GM23338 (cell line): ENCODE measurements at regions not wholly inside any gene's neighbourhood (a gene's known extent, or its start where the extent isn't known, plus 50 kb on each side); places are given as distances from the start of the nearest gene placed in this dataset.

Experiments used
- ATAC-seq: fragments of 200-7000 bp; cut with Tn5 transposase; 3 replicates; pipeline ENCODE4 v1.9.1; 2020
- DNase-seq: peaks from one replicate; pipeline ENCODE4 v3.0.0-alpha.2; 2015; ENCODE audit warnings: low spot score
- H2AFZ ChIP-seq: fragments of 200-600 bp; sonication (generic); 2 replicates; pipeline ENCODE4 v1.8.0; 2016; ENCODE audit warnings: antibody characterized with exemption, mild to moderate bottlenecking, moderate library complexity
- H3F3A ChIP-seq: fragments of 200-600 bp; sonication (generic); replicated peaks from 2 replicates; pipeline ENCODE4 v1.8.0; 2017; ENCODE audit warnings: antibody characterized with exemption, mixed run types, low read depth
- H3K27ac ChIP-seq: fragments of 200-600 bp; sonication (generic); 2 replicates; pipeline ENCODE4 v1.6.1; 2016; ENCODE audit warnings: low read depth
- H3K27me3 ChIP-seq: fragments of 200-600 bp; sonication (generic); 2 replicates; pipeline ENCODE4 v1.8.0; 2016; ENCODE audit warnings: mild to moderate bottlenecking, mixed run types, moderate library complexity; ENCODE audit not compliant: insufficient read depth
- H3K36me3 ChIP-seq: fragments of 200-600 bp; sonication (generic); 2 replicates; pipeline ENCODE4 v1.8.0; 2016; ENCODE audit warnings: mild to moderate bottlenecking; ENCODE audit not compliant: insufficient read depth
- H3K4me1 ChIP-seq: fragments of 200-600 bp; sonication (generic); 2 replicates; pipeline ENCODE4 v1.8.0; 2016; ENCODE audit warnings: mild to moderate bottlenecking, moderate library complexity; ENCODE audit not compliant: insufficient read depth
- H3K4me2 ChIP-seq: fragments of 200-600 bp; sonication (generic); 2 replicates; pipeline ENCODE4 v1.7.1; 2017; ENCODE audit warnings: mixed run types
- H3K4me3 ChIP-seq: fragments of 200-600 bp; sonication (generic); 2 replicates; pipeline ENCODE4 v1.6.1; 2016; ENCODE audit warnings: mixed run types
- H3K79me2 ChIP-seq: fragments of 200-600 bp; sonication (generic); replicated peaks from 2 replicates; pipeline ENCODE4 v1.8.0; 2017; ENCODE audit warnings: mild to moderate bottlenecking; ENCODE audit not compliant: insufficient read depth
- H3K9me2 ChIP-seq: fragments of 200-600 bp; sonication (generic); 2 replicates; pipeline ENCODE4 v1.8.0; 2017; ENCODE audit not compliant: insufficient read depth
- H4K20me1 ChIP-seq: fragments of 200-600 bp; sonication (generic); replicated peaks from 2 replicates; pipeline ENCODE4 v1.8.0; 2017; ENCODE audit warnings: mild to moderate bottlenecking; ENCODE audit not compliant: insufficient read depth
- H3K27ac Mint-ChIP-seq: 2 replicates; pipeline ENCODE4 v1.8.0; 2020; ENCODE audit warnings: inconsistent platforms, mild to moderate bottlenecking, moderate library complexity, mixed read lengths
- H3K27me3 Mint-ChIP-seq: 3 replicates; pipeline ENCODE4 v1.8.0; 2022; ENCODE audit warnings: low read depth, mild to moderate bottlenecking, moderate library complexity, mixed read lengths, inconsistent platforms; ENCODE audit not compliant: insufficient read depth, poor library complexity
- H3K36me3 Mint-ChIP-seq: 3 replicates; pipeline ENCODE4 v1.8.0; 2021; ENCODE audit warnings: low read depth, mild to moderate bottlenecking, inconsistent platforms, moderate library complexity, mixed read lengths
- H3K4me1 Mint-ChIP-seq: 3 replicates; pipeline ENCODE4 v1.8.0; 2020; ENCODE audit warnings: mild to moderate bottlenecking, inconsistent platforms, mixed read lengths
- H3K4me3 Mint-ChIP-seq: 3 replicates; pipeline ENCODE4 v1.8.0; 2021; ENCODE audit warnings: moderate library complexity, mild to moderate bottlenecking, inconsistent platforms, mixed read lengths
- H3K9me3 Mint-ChIP-seq: 3 replicates; pipeline ENCODE4 v1.8.0; 2020; ENCODE audit warnings: moderate library complexity, mild to moderate bottlenecking, inconsistent platforms, mixed read lengths
- CREB1 ChIP-seq: fragments of 250-450 bp; sonication (Bioruptor Pico); IDR thresholded peaks from 2 replicates; pipeline ENCODE4 v1.5.0; 2020; ENCODE audit warnings: low read depth, mild to moderate bottlenecking, moderate library complexity
- EZH2 ChIP-seq: fragments of 200-600 bp; sonication (generic); IDR thresholded peaks from one replicate; pipeline ENCODE4 v1.8.0; 2017; ENCODE audit warnings: antibody characterized with exemption, mild to moderate bottlenecking, low read depth; ENCODE audit not compliant: unreplicated experiment
- EZH2phosphoT487 ChIP-seq: fragments of 200-600 bp; sonication (generic); IDR thresholded peaks from one replicate; pipeline ENCODE4 v1.8.1; 2018; ENCODE audit warnings: antibody characterized with exemption; ENCODE audit not compliant: unreplicated experiment
- JUNB ChIP-seq: IDR thresholded peaks from one replicate; pipeline ENCODE4 v1.6.1; 2016; ENCODE audit warnings: antibody characterized with exemption; ENCODE audit not compliant: unreplicated experiment
- NANOG ChIP-seq: IDR thresholded peaks from 2 replicates; pipeline ENCODE4 v1.6.1; 2016; ENCODE audit warnings: antibody characterized with exemption, borderline replicate concordance
- POLR2AphosphoS5 ChIP-seq: IDR thresholded peaks from 2 replicates; pipeline ENCODE4 v1.6.1; 2016; ENCODE audit warnings: antibody characterized with exemption, low read depth
- STAT1 ChIP-seq: IDR thresholded peaks from one replicate; pipeline ENCODE4 v1.6.1; 2016; ENCODE audit warnings: antibody characterized with exemption; ENCODE audit not compliant: unreplicated experiment
- ZNF114 ChIP-seq: fragments of 250-450 bp; sonication (Bioruptor Pico); IDR thresholded peaks from 2 replicates; pipeline ENCODE4 v1.5.0; 2020; ENCODE audit warnings: mild to moderate bottlenecking, moderate library complexity
- TF ChIP-seq, protein P1 (sequence below): IDR thresholded peaks from 2 replicates; pipeline ENCODE4 v1.6.1; 2016; ENCODE audit warnings: antibody characterized with exemption
- TF ChIP-seq, protein P2 (sequence below), 2 experiments: fragments of 200-600 bp in 1 of 2; sonication (generic) in 1 of 2; conservative IDR thresholded peaks; 2 replicates each; pipeline versions ENCODE4 v1.5.1 to v1.6.1; 2016 to 2017; ENCODE audit warnings: antibody characterized with exemption in 2 of 2, low read depth in 2 of 2, mild to moderate bottlenecking in 2 of 2, moderate library complexity in 1 of 2
- TF ChIP-seq, protein P3 (sequence below): IDR thresholded peaks from one replicate; pipeline ENCODE4 v1.6.1; 2018; ENCODE audit warnings: antibody characterized with exemption; ENCODE audit not compliant: unreplicated experiment
- TF ChIP-seq, protein P4 (sequence below): fragments of 250-450 bp; sonication (Bioruptor Pico); IDR thresholded peaks from 2 replicates; pipeline ENCODE4 v1.5.0; 2020; ENCODE audit warnings: mild to moderate bottlenecking, moderate library complexity

DNA sequence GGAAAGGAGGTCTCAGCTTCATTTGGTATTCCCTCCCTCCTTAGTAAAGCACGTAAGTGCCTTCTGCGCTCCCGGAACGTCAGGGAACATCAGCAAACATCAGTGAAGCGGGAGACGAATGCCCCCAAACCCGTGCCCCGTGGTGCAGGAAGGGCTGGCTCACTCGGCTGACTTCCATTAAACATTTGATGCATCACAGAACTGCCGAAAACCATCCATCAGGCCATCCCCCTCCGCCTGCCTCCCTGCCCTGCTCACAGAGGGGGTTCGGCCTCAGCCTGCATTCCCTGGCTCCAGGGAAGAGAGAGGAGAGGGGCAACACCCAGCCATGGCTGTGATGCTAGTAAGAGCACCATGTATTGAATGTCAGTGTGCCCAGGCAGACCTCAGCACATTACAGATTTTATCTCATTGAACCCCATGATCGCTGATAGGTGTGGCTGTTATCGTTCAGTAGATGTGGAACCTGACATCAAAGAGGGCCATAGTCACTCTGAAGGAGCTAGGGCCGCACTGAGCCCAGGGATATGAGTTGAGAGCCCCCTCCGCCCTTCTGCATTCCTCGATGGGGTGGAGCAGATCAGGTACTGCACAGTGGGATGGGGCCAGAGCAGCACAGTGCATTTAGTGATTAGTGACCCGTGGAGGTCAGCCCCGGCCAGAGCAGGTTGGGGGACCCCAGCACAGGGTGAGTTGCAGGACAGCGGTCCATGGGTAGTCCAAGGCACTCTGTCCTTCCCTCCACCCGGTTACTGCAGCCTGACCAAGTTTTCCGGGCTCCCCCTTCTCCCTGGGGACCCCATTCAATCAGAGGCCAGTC is 146.4 kb downstream of the RPS24 start:
- H3K79me2 ChIP-seq: no peaks in the 10 kb centered on the region
- H3K9me2 ChIP-seq: no peaks in the 10 kb centered on the region
- Mint-ChIP-seq H3K4me3 (no peak overlapping the region), H3K36me3 (no peaks in the 10 kb centered on the region), H3K27me3 (peaks cover 7% of the 10 kb centered on the region), H3K4me1 (peaks cover 28% of the 10 kb centered on the region), H3K27ac (no peak overlapping the region), H3K9me3 (no peaks in the 10 kb centered on the region)
- H3K4me1 ChIP-seq: peaks cover 11% of the 10 kb centered on the region; the same call in 1 of the 2 replicates
- TF ChIP-seq, protein P1, sequence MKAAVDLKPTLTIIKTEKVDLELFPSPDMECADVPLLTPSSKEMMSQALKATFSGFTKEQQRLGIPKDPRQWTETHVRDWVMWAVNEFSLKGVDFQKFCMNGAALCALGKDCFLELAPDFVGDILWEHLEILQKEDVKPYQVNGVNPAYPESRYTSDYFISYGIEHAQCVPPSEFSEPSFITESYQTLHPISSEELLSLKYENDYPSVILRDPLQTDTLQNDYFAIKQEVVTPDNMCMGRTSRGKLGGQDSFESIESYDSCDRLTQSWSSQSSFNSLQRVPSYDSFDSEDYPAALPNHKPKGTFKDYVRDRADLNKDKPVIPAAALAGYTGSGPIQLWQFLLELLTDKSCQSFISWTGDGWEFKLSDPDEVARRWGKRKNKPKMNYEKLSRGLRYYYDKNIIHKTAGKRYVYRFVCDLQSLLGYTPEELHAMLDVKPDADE: no peak
- no peak for TF ChIP-seq POLR2AphosphoS5
- no peak for TF ChIP-seq EZH2
- TF ChIP-seq, protein P2, sequence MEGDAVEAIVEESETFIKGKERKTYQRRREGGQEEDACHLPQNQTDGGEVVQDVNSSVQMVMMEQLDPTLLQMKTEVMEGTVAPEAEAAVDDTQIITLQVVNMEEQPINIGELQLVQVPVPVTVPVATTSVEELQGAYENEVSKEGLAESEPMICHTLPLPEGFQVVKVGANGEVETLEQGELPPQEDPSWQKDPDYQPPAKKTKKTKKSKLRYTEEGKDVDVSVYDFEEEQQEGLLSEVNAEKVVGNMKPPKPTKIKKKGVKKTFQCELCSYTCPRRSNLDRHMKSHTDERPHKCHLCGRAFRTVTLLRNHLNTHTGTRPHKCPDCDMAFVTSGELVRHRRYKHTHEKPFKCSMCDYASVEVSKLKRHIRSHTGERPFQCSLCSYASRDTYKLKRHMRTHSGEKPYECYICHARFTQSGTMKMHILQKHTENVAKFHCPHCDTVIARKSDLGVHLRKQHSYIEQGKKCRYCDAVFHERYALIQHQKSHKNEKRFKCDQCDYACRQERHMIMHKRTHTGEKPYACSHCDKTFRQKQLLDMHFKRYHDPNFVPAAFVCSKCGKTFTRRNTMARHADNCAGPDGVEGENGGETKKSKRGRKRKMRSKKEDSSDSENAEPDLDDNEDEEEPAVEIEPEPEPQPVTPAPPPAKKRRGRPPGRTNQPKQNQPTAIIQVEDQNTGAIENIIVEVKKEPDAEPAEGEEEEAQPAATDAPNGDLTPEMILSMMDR (conservative IDR thresholded peaks at IDR 0.05; ENCODE audit: low read depth in 2 of 2): no peak
- TF ChIP-seq, protein P3, sequence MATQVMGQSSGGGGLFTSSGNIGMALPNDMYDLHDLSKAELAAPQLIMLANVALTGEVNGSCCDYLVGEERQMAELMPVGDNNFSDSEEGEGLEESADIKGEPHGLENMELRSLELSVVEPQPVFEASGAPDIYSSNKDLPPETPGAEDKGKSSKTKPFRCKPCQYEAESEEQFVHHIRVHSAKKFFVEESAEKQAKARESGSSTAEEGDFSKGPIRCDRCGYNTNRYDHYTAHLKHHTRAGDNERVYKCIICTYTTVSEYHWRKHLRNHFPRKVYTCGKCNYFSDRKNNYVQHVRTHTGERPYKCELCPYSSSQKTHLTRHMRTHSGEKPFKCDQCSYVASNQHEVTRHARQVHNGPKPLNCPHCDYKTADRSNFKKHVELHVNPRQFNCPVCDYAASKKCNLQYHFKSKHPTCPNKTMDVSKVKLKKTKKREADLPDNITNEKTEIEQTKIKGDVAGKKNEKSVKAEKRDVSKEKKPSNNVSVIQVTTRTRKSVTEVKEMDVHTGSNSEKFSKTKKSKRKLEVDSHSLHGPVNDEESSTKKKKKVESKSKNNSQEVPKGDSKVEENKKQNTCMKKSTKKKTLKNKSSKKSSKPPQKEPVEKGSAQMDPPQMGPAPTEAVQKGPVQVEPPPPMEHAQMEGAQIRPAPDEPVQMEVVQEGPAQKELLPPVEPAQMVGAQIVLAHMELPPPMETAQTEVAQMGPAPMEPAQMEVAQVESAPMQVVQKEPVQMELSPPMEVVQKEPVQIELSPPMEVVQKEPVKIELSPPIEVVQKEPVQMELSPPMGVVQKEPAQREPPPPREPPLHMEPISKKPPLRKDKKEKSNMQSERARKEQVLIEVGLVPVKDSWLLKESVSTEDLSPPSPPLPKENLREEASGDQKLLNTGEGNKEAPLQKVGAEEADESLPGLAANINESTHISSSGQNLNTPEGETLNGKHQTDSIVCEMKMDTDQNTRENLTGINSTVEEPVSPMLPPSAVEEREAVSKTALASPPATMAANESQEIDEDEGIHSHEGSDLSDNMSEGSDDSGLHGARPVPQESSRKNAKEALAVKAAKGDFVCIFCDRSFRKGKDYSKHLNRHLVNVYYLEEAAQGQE: no peak
- TF ChIP-seq STAT1: no peak
- TF ChIP-seq EZH2phosphoT487: no peak
- TF ChIP-seq ZNF114 (CRISPR knock-in tag): no peak
- TF ChIP-seq, protein P4, sequence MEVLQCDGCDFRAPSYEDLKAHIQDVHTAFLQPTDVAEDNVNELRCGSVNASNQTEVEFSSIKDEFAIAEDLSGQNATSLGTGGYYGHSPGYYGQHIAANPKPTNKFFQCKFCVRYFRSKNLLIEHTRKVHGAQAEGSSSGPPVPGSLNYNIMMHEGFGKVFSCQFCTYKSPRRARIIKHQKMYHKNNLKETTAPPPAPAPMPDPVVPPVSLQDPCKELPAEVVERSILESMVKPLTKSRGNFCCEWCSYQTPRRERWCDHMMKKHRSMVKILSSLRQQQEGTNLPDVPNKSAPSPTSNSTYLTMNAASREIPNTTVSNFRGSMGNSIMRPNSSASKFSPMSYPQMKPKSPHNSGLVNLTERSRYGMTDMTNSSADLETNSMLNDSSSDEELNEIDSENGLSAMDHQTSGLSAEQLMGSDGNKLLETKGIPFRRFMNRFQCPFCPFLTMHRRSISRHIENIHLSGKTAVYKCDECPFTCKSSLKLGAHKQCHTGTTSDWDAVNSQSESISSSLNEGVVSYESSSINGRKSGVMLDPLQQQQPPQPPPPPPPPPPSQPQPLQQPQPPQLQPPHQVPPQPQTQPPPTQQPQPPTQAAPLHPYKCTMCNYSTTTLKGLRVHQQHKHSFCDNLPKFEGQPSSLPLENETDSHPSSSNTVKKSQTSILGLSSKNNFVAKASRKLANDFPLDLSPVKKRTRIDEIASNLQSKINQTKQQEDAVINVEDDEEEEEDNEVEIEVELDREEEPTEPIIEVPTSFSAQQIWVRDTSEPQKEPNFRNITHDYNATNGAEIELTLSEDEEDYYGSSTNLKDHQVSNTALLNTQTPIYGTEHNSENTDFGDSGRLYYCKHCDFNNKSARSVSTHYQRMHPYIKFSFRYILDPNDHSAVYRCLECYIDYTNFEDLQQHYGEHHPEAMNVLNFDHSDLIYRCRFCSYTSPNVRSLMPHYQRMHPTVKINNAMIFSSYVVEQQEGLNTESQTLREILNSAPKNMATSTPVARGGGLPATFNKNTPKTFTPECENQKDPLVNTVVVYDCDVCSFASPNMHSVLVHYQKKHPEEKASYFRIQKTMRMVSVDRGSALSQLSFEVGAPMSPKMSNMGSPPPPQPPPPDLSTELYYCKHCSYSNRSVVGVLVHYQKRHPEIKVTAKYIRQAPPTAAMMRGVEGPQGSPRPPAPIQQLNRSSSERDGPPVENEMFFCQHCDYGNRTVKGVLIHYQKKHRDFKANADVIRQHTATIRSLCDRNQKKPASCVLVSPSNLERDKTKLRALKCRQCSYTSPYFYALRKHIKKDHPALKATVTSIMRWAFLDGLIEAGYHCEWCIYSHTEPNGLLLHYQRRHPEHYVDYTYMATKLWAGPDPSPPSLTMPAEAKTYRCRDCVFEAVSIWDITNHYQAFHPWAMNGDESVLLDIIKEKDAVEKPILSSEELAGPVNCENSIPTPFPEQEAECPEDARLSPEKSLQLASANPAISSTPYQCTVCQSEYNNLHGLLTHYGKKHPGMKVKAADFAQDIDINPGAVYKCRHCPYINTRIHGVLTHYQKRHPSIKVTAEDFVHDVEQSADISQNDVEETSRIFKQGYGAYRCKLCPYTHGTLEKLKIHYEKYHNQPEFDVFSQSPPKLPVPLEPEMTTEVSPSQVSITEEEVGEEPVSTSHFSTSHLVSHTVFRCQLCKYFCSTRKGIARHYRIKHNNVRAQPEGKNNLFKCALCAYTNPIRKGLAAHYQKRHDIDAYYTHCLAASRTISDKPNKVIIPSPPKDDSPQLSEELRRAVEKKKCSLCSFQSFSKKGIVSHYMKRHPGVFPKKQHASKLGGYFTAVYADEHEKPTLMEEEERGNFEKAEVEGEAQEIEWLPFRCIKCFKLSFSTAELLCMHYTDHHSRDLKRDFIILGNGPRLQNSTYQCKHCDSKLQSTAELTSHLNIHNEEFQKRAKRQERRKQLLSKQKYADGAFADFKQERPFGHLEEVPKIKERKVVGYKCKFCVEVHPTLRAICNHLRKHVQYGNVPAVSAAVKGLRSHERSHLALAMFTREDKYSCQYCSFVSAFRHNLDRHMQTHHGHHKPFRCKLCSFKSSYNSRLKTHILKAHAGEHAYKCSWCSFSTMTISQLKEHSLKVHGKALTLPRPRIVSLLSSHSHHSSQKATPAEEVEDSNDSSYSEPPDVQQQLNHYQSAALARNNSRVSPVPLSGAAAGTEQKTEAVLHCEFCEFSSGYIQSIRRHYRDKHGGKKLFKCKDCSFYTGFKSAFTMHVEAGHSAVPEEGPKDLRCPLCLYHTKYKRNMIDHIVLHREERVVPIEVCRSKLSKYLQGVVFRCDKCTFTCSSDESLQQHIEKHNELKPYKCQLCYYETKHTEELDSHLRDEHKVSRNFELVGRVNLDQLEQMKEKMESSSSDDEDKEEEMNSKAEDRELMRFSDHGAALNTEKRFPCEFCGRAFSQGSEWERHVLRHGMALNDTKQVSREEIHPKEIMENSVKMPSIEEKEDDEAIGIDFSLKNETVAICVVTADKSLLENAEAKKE: no peak
- no peak for TF ChIP-seq NANOG
- TF ChIP-seq JUNB: no peak
- TF ChIP-seq CREB1: no peak
- no peaks in the 10 kb centered on the region for H3F3A ChIP-seq
- H3K36me3 ChIP-seq: no peaks in the 10 kb centered on the region
- ATAC-seq (no peak), DNase-seq (no peak)
- H3K4me2 ChIP-seq: no peak overlapping the region
- H4K20me1 ChIP-seq: no peaks in the 10 kb centered on the region
- H3K27me3 ChIP-seq: no peaks in the 10 kb centered on the region
- no peak overlapping the region for H3K4me3 ChIP-seq
- H2AFZ ChIP-seq: no peak overlapping the region
- no peak overlapping the region for H3K27ac ChIP-seq
